ENCODE measurements at regions not wholly inside any gene's neighbourhood (a gene's known extent, or its start where the extent isn't known, plus 50 kb on each side); places are given as distances from the start of the nearest gene placed in this dataset.

DNA sequence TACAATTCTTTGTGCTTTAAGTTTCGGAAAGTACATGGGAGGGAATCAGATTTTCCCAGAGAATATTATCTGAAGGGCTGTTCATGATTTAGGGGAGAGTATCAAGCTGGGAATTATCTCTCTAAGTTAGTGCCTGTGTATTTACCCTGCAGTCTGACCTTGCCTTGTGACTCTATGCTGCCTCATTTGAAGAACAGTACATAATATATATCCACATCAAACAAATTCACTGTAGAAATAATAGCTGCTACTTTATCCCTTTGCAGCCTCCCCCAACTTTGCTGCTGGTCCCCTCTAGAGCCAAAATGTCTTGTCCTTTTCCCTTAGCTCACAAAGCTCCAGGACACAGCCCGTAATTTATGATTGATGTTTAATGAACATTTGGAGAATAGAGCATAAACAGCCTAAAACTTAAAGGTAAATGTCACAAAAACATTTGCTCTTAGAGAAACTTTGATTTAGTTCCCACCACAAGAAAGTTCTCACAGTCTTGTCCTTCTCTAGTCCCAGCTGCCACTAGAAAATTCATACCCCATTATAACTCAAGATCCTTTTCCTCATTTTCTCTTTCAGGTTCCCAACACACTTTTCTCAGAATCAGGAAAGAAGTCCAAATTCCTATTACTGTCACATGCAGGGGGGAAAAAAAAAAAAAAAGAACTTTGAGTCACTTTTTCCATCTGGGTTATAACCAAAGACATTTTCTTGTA, 1009.6 kb downstream of the FLRT2 start:
- H4K20me1 ChIP-seq (ENCODE audit: control insufficient read depth, insufficient read depth), result no peaks in the 10 kb centered on the region
- ChIA-PET SMC1A (ENCODE audit: uncharacterized antibody, unreplicated experiment) (no interaction called here), RAD21 (ENCODE audit: unreplicated experiment) (no interaction called here), POLR2A (no interaction called here), CTCF (no interaction called here)
- H3K4me3 ChIP-seq, result no peak overlapping the region
- FAIRE-seq (no peak), ATAC-seq (no peak), DNase-seq (ENCODE audit: low read depth, low spot score) (no peak)
- H3K79me2 ChIP-seq (ENCODE audit: control insufficient read depth, insufficient read depth, low read length), result no peaks in the 10 kb centered on the region
- intact Hi-C loops (cut with micrococcal nuclease; ENCODE audit: unreplicated experiment) (no loop called here), in situ Hi-C loops (cut with MboI) (no loop called here)
- no peak overlapping the region for H2AFZ ChIP-seq (ENCODE audit: control insufficient read depth, low read depth, low read length)
- no peaks in the 10 kb centered on the region for H3K27me3 ChIP-seq (replicated peaks in 1 of 2; ENCODE audit: control insufficient read depth in 2 of 2, insufficient read depth in 2 of 2, low read length in 1 of 2)
- H3K9me3 ChIP-seq (replicated peaks; ENCODE audit: control insufficient read depth, insufficient read depth, low read length), result no peaks in the 10 kb centered on the region
- no peak overlapping the region for H3K9ac ChIP-seq (ENCODE audit: control insufficient read depth, insufficient read depth, low read length)
- no TSS peak for BruUV-seq (replicated peaks)
- no peaks in the 10 kb centered on the region for H3K36me3 ChIP-seq (ENCODE audit: control insufficient read depth in 2 of 2, insufficient read depth in 2 of 2, low read length in 1 of 2)
- no peaks in the 10 kb centered on the region for H3K4me1 ChIP-seq (ENCODE audit: control insufficient read depth, insufficient read depth, low read length)
- no peak overlapping the region for H3K4me2 ChIP-seq (ENCODE audit: control insufficient read depth, insufficient read depth)
- 0% methylated on average over 2 of the region's 2 CpGs for WGBS (ENCODE audit: insufficient coverage, insufficient replicate concordance, low lambda C conversion rate, missing lambda C conversion rate)
- TF ChIP-seq, protein P1, sequence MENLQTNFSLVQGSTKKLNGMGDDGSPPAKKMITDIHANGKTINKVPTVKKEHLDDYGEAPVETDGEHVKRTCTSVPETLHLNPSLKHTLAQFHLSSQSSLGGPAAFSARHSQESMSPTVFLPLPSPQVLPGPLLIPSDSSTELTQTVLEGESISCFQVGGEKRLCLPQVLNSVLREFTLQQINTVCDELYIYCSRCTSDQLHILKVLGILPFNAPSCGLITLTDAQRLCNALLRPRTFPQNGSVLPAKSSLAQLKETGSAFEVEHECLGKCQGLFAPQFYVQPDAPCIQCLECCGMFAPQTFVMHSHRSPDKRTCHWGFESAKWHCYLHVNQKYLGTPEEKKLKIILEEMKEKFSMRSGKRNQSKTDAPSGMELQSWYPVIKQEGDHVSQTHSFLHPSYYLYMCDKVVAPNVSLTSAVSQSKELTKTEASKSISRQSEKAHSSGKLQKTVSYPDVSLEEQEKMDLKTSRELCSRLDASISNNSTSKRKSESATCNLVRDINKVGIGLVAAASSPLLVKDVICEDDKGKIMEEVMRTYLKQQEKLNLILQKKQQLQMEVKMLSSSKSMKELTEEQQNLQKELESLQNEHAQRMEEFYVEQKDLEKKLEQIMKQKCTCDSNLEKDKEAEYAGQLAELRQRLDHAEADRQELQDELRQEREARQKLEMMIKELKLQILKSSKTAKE (IDR thresholded peaks at IDR 0.05; ENCODE audit: low read depth, poor library complexity, severe bottlenecking), result no peak
- no peak overlapping the region for H3K27ac ChIP-seq (ENCODE audit: control insufficient read depth, insufficient read depth)

DNA sequence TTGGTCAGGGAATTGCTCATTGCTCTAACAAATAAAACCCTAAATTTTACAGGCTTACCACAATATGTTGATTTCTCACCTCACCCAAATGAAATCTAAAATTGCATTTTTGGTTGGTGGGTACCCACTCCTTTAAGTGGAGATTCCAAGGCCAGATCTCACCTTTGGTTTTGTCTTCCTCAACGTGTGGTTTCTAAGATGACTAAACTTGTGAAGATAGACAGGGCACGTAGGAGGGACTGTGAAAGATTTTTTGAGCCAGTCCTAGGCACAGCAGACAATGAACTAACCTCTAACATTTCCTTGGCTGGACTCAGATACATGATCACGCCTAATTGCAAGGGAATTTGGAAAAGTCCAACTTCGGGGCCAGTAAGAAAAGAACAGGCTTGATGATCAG, 1003.9 kb downstream of the FLRT2 start:
- no peak for ATAC-seq
- POLR2A ChIA-PET, result no interaction called here
- FAIRE-seq, result no peak
- Histone ChIP-seq H4K20me1 (ENCODE audit: control insufficient read depth, insufficient read depth) (no peaks in the 10 kb centered on the region), H3K9ac (ENCODE audit: control insufficient read depth, insufficient read depth, low read length) (no peak overlapping the region), H3K9me3 (replicated peaks; ENCODE audit: control insufficient read depth, insufficient read depth, low read length) (no peaks in the 10 kb centered on the region), H3K4me3 (no peak overlapping the region), H3K4me1 (ENCODE audit: control insufficient read depth, insufficient read depth, low read length) (no peaks in the 10 kb centered on the region), H3K27me3 (replicated peaks in 1 of 2; ENCODE audit: control insufficient read depth in 2 of 2, insufficient read depth in 2 of 2, low read length in 1 of 2) (no peaks in the 10 kb centered on the region), H3K4me2 (ENCODE audit: control insufficient read depth, insufficient read depth) (no peak overlapping the region), H3K36me3 (ENCODE audit: control insufficient read depth in 2 of 2, insufficient read depth in 2 of 2, low read length in 1 of 2) (no peaks in the 10 kb centered on the region), H2AFZ (ENCODE audit: control insufficient read depth, low read depth, low read length) (no peak overlapping the region), H3K79me2 (ENCODE audit: control insufficient read depth, insufficient read depth, low read length) (no peaks in the 10 kb centered on the region), H3K27ac (ENCODE audit: control insufficient read depth, insufficient read depth) (no peak overlapping the region)
- SMC1A ChIA-PET (ENCODE audit: uncharacterized antibody, unreplicated experiment), result no interaction called here
- CTCF ChIA-PET, result no interaction called here
- no TSS peak for BruUV-seq (replicated peaks)
- intact Hi-C loops (cut with micrococcal nuclease; ENCODE audit: unreplicated experiment) (no loop called here), in situ Hi-C loops (cut with MboI) (no loop called here)
- TF ChIP-seq TCF12 (IDR thresholded peaks at IDR 0.05; ENCODE audit: low read depth, low read length) (no peak), ZNF217 (IDR thresholded peaks at IDR 0.05) (no peak), EP300 (IDR thresholded peaks at IDR 0.05; ENCODE audit: borderline replicate concordance in 1 of 2, control insufficient read depth in 1 of 2, low read depth in 2 of 2, low read length in 2 of 2) (no peak), TAF1 (IDR thresholded peaks at IDR 0.05; ENCODE audit: borderline replicate concordance, low read depth, low read length) (no peak)
- TF ChIP-seq, protein P2, sequence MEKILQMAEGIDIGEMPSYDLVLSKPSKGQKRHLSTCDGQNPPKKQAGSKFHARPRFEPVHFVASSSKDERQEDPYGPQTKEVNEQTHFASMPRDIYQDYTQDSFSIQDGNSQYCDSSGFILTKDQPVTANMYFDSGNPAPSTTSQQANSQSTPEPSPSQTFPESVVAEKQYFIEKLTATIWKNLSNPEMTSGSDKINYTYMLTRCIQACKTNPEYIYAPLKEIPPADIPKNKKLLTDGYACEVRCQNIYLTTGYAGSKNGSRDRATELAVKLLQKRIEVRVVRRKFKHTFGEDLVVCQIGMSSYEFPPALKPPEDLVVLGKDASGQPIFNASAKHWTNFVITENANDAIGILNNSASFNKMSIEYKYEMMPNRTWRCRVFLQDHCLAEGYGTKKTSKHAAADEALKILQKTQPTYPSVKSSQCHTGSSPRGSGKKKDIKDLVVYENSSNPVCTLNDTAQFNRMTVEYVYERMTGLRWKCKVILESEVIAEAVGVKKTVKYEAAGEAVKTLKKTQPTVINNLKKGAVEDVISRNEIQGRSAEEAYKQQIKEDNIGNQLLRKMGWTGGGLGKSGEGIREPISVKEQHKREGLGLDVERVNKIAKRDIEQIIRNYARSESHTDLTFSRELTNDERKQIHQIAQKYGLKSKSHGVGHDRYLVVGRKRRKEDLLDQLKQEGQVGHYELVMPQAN (conservative IDR thresholded peaks at IDR 0.05), result no peak
- RAD21 ChIA-PET (ENCODE audit: unreplicated experiment), result no interaction called here
- no peak for DNase-seq (ENCODE audit: low read depth, low spot score)
- WGBS (ENCODE audit: insufficient coverage, insufficient replicate concordance, low lambda C conversion rate, missing lambda C conversion rate), result 3% methylated on average over 4 of the region's 4 CpGs
